ENCODE measurements at regions not wholly inside any gene's neighbourhood (a gene's known extent, or its start where the extent isn't known, plus 50 kb on each side); places are given as distances from the start of the nearest gene placed in this dataset.

GRCh38 chr11:80844110-80844819, 1403.4 kb upstream of the TENM4 start:
- no peak overlapping the region for H3K4me3 ChIP-seq (ENCODE audit: low read depth, low read length)
- TF ChIP-seq CTCF (IDR thresholded peaks at IDR 0.05; ENCODE audit: insufficient read depth, low read length, poor library complexity, severe bottlenecking): no peak
- no peaks in the 10 kb centered on the region for H3K36me3 ChIP-seq (ENCODE audit: control insufficient read depth, insufficient read depth, low read length)
- DNase-seq (ENCODE audit: low read depth): no peak
- H3K27me3 ChIP-seq (ENCODE audit: control insufficient read depth, insufficient read depth, low read length): no peaks in the 10 kb centered on the region

GRCh38 chr11:80843266-80843974, 1402.6 kb upstream of the TENM4 start:
- no peaks in the 10 kb centered on the region for H3K27me3 ChIP-seq (ENCODE audit: control insufficient read depth, insufficient read depth, low read length)
- no peak for TF ChIP-seq CTCF (IDR thresholded peaks at IDR 0.05; ENCODE audit: insufficient read depth, low read length, poor library complexity, severe bottlenecking)
- no peak for DNase-seq (ENCODE audit: low read depth)
- H3K4me3 ChIP-seq (ENCODE audit: low read depth, low read length): no peak overlapping the region
- no peaks in the 10 kb centered on the region for H3K36me3 ChIP-seq (ENCODE audit: control insufficient read depth, insufficient read depth, low read length)

- no peak for TF ChIP-seq CTCF (IDR thresholded peaks at IDR 0.05; ENCODE audit: insufficient read depth, low read length, poor library complexity, severe bottlenecking)
- Histone ChIP-seq H3K27me3 (ENCODE audit: control insufficient read depth, insufficient read depth, low read length) (no peaks in the 10 kb centered on the region), H3K36me3 (ENCODE audit: control insufficient read depth, insufficient read depth, low read length) (no peaks in the 10 kb centered on the region), H3K4me3 (ENCODE audit: low read depth, low read length) (no peak overlapping the region)
- DNase-seq (ENCODE audit: low read depth): no peak
Observed at GRCh38 chr11:80842246-80842645, 1401.4 kb upstream of the TENM4 start.

GRCh38 chr11:80841675-80842074, 1400.8 kb upstream of the TENM4 start:
- Histone ChIP-seq H3K4me3 (ENCODE audit: low read depth, low read length) (no peak overlapping the region), H3K27me3 (ENCODE audit: control insufficient read depth, insufficient read depth, low read length) (no peaks in the 10 kb centered on the region), H3K36me3 (ENCODE audit: control insufficient read depth, insufficient read depth, low read length) (no peaks in the 10 kb centered on the region)
- no peak for TF ChIP-seq CTCF (IDR thresholded peaks at IDR 0.05; ENCODE audit: insufficient read depth, low read length, poor library complexity, severe bottlenecking)
- DNase-seq (ENCODE audit: low read depth): no peak

- Histone ChIP-seq H3K27me3 (ENCODE audit: control insufficient read depth, insufficient read depth, low read length) (no peaks in the 10 kb centered on the region), H3K4me3 (ENCODE audit: low read depth, low read length) (no peak overlapping the region), H3K36me3 (ENCODE audit: control insufficient read depth, insufficient read depth, low read length) (no peaks in the 10 kb centered on the region)
- DNase-seq (ENCODE audit: low read depth): no peak
- TF ChIP-seq CTCF (IDR thresholded peaks at IDR 0.05; ENCODE audit: insufficient read depth, low read length, poor library complexity, severe bottlenecking): no peak
Observed at GRCh38 chr11:80838153-80838552, 1397.3 kb upstream of the TENM4 start.
